ENCODE measurements at regions not wholly inside any gene's neighbourhood (a gene's known extent, or its start where the extent isn't known, plus 50 kb on each side); places are given as distances from the start of the nearest gene placed in this dataset.

DNA sequence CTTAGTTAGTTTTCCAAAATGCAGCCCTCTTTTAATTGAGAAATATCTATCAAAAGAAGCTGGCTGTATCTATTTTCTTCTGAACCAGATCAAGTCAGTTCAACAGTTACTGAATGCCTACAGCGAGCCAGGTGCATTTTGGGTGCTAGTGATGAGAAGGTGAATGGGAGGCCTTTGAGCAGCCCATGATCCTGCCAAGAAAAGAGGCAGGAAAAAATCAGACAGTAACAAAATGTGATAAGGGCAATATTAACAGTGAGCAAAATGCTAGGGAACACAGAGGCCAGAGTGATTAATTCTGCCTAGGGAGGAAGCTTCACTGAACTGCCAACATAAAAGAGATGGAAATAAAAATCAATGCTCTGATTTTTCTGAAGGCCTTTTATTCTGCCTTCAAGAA, 248.5 kb downstream of the SNCA start:
- TF ChIP-seq POLR2A (IDR thresholded peaks at IDR 0.05; ENCODE audit: low read depth, low read length) (no peak), POLR2AphosphoS5 (IDR thresholded peaks at IDR 0.05; ENCODE audit: low read length) (no peak), NFXL1 (IDR thresholded peaks at IDR 0.05; ENCODE audit: borderline replicate concordance) (no peak), SUPT20H (IDR thresholded peaks at IDR 0.05; ENCODE audit: borderline replicate concordance, control insufficient read depth, low read depth, low read length) (no peak)
- TF ChIP-seq, protein P1, sequence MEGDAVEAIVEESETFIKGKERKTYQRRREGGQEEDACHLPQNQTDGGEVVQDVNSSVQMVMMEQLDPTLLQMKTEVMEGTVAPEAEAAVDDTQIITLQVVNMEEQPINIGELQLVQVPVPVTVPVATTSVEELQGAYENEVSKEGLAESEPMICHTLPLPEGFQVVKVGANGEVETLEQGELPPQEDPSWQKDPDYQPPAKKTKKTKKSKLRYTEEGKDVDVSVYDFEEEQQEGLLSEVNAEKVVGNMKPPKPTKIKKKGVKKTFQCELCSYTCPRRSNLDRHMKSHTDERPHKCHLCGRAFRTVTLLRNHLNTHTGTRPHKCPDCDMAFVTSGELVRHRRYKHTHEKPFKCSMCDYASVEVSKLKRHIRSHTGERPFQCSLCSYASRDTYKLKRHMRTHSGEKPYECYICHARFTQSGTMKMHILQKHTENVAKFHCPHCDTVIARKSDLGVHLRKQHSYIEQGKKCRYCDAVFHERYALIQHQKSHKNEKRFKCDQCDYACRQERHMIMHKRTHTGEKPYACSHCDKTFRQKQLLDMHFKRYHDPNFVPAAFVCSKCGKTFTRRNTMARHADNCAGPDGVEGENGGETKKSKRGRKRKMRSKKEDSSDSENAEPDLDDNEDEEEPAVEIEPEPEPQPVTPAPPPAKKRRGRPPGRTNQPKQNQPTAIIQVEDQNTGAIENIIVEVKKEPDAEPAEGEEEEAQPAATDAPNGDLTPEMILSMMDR (IDR thresholded peaks at IDR 0.05 in 2 of 3, conservative IDR thresholded peaks at IDR 0.05 in 1 of 3; ENCODE audit: control insufficient read depth in 2 of 3, extremely low read depth in 1 of 3, insufficient read depth in 1 of 3, low read depth in 3 of 3, low read length in 3 of 3): no peak
